Mesothelial cell of epicardium (in vitro differentiated cells): ENCODE measurements at regions not wholly inside any gene's neighbourhood (a gene's known extent, or its start where the extent isn't known, plus 50 kb on each side); places are given as distances from the start of the nearest gene placed in this dataset.

Experiments used
- DNase-seq, 2 experiments: peaks; one replicate each; pipeline ENCODE4 v3.0.0; 2021; ENCODE audit warnings: low spot score in 2 of 2; ENCODE audit not compliant: unreplicated experiment in 2 of 2
- H3K27ac Mint-ChIP-seq: 2 replicates; pipeline ENCODE4 v1.8.0; 2021; ENCODE audit warnings: mixed read lengths
- H3K27me3 Mint-ChIP-seq: 2 replicates; pipeline ENCODE4 v1.8.0; 2021; ENCODE audit warnings: low read depth, mixed read lengths
- H3K36me3 Mint-ChIP-seq: 2 replicates; pipeline ENCODE4 v1.8.0; 2021; ENCODE audit warnings: mixed read lengths
- H3K4me1 Mint-ChIP-seq: 2 replicates; pipeline ENCODE4 v1.8.0; 2021; ENCODE audit warnings: mixed read lengths
- H3K4me3 Mint-ChIP-seq: 2 replicates; pipeline ENCODE4 v1.8.0; 2021; ENCODE audit warnings: mild to moderate bottlenecking, moderate library complexity, mixed read lengths
- H3K9me3 Mint-ChIP-seq: 2 replicates; pipeline ENCODE4 v1.8.0; 2021; ENCODE audit warnings: mixed read lengths
- CTCF ChIP-seq: fragments of 200-600 bp; sonication (generic); IDR thresholded peaks from one replicate; pipeline ENCODE4 v1.5.0; 2021; ENCODE audit warnings: antibody characterized with exemption; ENCODE audit not compliant: unreplicated experiment

GRCh38 chr21:21690068-21690665 lies 692.0 kb downstream of the NCAM2 start:
- H3K27ac Mint-ChIP-seq: no peak overlapping the region
- no peak overlapping the region for H3K4me3 Mint-ChIP-seq
- no peaks in the 10 kb centered on the region for H3K4me1 Mint-ChIP-seq
- no peak for TF ChIP-seq CTCF
- no peaks in the 10 kb centered on the region for H3K36me3 Mint-ChIP-seq
- H3K9me3 Mint-ChIP-seq: no peaks in the 10 kb centered on the region
- DNase-seq: no peak
- peaks cover 3% of the 10 kb centered on the region for H3K27me3 Mint-ChIP-seq

DNA sequence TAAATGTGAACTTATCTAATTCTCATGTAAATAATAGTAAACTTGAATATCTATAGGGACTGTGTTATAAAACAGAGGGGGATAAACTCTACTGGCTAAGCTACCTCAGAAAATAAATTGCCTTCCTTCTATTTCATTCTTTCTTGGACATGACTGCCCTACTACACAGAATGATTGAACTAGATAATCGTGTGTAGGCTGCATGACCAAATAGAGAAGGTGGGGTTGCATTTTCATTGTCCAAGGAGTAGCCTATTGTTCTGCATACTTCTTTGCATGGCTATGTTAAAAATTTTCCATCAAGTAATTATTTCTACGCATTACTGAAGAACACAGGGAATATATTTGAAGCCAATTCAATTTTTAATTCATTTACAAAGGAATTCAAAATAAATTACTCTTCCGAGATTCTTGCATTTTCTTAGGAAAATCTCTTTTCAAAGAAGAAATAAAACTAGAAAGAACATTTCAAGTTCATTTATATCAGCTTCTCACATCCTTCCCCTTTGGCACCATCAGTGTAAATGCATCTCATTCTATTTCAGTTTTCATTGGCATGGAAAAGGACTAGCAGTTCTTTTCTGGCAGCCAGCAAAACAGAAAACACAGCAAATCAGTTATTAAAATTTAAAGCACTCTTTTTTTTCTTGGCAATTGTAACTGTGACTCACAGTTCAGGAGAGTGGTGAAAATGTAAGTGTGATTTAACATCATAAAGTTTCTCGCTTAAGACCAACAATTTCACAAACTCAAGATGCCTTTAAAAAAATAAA lies 714.7 kb downstream of the NCAM2 start:
- no peak for DNase-seq
- peaks cover 1% of the 10 kb centered on the region for H3K36me3 Mint-ChIP-seq
- H3K27ac Mint-ChIP-seq: no peak overlapping the region
- peaks cover 4% of the 10 kb centered on the region for H3K9me3 Mint-ChIP-seq
- no peak for TF ChIP-seq CTCF
- H3K27me3 Mint-ChIP-seq: no peaks in the 10 kb centered on the region
- no peak overlapping the region for H3K4me3 Mint-ChIP-seq
- H3K4me1 Mint-ChIP-seq: no peaks in the 10 kb centered on the region

DNA sequence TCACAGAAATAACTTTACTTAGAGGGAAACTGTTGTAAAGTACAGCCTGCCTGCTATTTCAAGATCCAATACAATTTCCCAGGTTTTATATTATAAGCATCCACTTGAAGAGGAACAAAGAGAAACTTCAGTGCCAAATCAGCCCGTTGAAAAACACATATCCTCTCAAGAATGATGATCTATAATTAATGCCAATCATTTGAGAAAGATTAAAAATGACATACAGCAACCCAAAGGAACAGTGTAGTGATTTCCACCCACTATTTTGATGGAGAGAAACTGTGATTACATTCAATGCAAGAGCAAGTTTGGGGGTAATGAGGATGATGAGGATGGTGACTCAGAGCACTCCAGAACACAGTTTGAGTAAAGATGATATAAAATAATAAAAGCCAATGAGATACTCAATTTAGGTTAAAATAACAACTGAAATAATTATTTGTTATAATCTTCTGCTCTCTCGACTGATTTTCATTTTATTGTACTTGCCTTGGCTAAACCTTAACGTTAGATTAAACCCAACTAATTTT lies 715.5 kb downstream of the NCAM2 start:
- TF ChIP-seq CTCF: no peak
- Mint-ChIP-seq H3K36me3 (no peaks in the 10 kb centered on the region), H3K27ac (no peak overlapping the region), H3K4me1 (no peaks in the 10 kb centered on the region), H3K9me3 (peaks cover under 1% of the 10 kb centered on the region), H3K27me3 (no peaks in the 10 kb centered on the region), H3K4me3 (no peak overlapping the region)
- no peak for DNase-seq

- Mint-ChIP-seq H3K4me1 (no peaks in the 10 kb centered on the region), H3K9me3 (no peaks in the 10 kb centered on the region), H3K27me3 (no peaks in the 10 kb centered on the region), H3K36me3 (no peaks in the 10 kb centered on the region), H3K27ac (no peak overlapping the region), H3K4me3 (no peak overlapping the region)
- no peak for DNase-seq
- no peak for TF ChIP-seq CTCF
These were observed 716.2 kb downstream of the NCAM2 start for GRCh38 chr21:21714426-21714825.

DNA sequence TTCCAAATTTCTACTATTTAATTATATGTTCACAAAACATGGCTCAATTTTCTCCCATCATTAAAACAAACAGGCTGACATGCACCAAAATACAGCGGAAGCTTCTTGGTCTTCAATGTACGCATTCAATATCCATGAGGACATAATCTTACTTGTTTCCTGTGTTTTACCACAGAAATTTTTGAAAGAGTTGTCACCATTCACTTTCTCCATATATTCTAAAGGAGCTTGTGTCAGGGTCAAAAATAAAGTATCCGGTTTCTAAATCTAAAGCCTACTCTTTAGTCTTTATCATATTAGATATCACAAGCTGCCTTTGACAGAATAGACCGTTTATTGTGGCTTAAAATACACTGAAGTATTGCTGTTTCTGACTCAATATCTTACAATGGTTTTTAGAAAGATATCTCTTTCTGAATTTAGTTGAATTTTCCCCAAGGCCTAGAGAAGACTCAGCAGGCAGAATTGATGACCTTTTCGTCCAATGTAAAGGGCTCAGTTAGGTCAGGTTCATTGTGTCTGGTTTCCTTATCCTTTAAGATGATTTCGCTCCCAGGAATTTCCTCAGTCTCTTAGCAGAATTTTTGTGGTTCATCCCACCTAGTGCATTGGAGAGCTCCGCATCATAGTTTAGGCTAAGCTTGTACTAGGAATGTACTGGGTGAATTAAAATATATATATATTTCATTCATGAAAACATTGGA lies 717.2 kb downstream of the NCAM2 start:
- Mint-ChIP-seq H3K36me3 (no peaks in the 10 kb centered on the region), H3K27ac (no peak overlapping the region), H3K4me1 (no peaks in the 10 kb centered on the region), H3K27me3 (no peaks in the 10 kb centered on the region), H3K9me3 (no peaks in the 10 kb centered on the region), H3K4me3 (no peak overlapping the region)
- no peak for DNase-seq
- no peak for TF ChIP-seq CTCF
